ENCODE measurements at regions not wholly inside any gene's neighbourhood (a gene's known extent, or its start where the extent isn't known, plus 50 kb on each side); places are given as distances from the start of the nearest gene placed in this dataset.

DNA sequence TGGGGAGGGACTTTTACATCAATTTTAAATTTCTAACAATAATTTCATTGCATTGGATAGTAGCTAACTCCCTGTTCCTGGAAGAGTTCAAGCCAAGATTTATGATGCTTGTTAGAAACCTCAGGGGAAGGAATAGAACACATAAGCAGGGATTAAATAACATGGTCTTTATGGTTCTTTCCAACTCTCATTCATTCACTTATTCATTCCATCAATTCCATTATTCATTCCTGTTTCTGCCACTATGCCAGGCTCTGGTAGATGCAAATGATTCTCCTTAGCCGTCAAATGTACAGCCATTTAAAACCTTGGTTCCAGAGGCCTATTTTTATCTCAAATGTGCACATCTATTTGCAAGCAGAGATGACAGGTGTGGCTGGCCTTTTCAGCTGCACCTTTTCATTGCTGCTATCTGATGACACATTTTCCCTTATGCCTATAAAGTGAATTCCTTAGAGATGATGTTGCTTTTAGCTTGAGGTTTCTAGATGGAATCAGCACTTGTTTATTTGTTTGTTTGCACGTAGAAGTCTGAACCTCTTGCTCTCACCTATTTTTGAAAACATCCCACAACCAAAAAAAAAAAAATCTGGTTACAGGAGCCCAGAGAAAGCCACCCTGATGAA is 205.7 kb upstream of the IGFBP3 start:
- TF ChIP-seq POLR2A (IDR thresholded peaks at IDR 0.05), result no peak
- TF ChIP-seq, protein P1, sequence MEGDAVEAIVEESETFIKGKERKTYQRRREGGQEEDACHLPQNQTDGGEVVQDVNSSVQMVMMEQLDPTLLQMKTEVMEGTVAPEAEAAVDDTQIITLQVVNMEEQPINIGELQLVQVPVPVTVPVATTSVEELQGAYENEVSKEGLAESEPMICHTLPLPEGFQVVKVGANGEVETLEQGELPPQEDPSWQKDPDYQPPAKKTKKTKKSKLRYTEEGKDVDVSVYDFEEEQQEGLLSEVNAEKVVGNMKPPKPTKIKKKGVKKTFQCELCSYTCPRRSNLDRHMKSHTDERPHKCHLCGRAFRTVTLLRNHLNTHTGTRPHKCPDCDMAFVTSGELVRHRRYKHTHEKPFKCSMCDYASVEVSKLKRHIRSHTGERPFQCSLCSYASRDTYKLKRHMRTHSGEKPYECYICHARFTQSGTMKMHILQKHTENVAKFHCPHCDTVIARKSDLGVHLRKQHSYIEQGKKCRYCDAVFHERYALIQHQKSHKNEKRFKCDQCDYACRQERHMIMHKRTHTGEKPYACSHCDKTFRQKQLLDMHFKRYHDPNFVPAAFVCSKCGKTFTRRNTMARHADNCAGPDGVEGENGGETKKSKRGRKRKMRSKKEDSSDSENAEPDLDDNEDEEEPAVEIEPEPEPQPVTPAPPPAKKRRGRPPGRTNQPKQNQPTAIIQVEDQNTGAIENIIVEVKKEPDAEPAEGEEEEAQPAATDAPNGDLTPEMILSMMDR (IDR thresholded peaks at IDR 0.05), result no peak

Measured in thyroid gland (tissue), 4 donors.